ENCODE measurements at regions not wholly inside any gene's neighbourhood (a gene's known extent, or its start where the extent isn't known, plus 50 kb on each side); places are given as distances from the start of the nearest gene placed in this dataset.
"Not testable (repeated sequence)": the region's sequence is repeated elsewhere in the genome, so short reads cannot be mapped to it uniquely, and the experiment has no call there.

DNA sequence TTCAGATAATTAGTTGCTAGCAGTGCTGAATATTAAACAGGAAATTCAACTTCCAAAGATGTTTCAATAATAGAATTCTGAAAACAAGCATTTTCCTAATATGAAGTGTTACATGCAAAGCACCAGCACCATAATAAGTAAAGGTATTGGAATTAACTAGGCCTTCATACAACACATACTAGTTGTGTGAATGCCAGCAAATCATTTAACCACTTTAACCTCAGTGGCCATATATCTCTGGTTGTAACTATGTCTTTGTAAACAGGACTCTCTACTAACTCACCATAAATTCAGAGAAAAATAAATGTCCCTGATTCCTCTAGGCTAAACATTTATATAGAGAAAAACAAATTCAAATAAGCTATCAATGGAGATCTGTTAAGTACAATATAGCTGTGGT lies 65.1 kb upstream of the NBPF26 start:
- DNase-seq (ENCODE audit: low read depth in 3 of 3, low spot score in 1 of 3): not testable (repeated sequence)

DNA sequence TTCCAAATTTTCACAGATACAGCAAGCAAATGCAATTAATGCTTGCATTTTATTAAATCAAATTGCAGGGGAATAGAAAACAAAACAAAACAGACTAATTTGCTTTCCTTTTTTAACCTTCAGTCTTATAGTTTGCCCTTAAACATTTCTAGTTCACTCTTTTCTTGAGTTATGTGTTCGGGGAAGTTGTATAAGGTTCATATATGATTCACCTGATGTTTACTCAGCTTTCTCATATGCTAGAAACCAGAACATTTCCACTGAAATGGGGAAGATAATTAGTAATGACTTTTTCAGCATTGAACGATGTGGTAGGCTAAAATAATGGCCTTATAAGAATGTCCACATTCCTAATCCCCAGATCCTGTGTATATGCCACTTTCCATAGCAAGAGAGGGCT lies 64.6 kb upstream of the NBPF26 start:
- not testable (repeated sequence) for DNase-seq (ENCODE audit: low read depth in 3 of 3, low spot score in 1 of 3)

DNA sequence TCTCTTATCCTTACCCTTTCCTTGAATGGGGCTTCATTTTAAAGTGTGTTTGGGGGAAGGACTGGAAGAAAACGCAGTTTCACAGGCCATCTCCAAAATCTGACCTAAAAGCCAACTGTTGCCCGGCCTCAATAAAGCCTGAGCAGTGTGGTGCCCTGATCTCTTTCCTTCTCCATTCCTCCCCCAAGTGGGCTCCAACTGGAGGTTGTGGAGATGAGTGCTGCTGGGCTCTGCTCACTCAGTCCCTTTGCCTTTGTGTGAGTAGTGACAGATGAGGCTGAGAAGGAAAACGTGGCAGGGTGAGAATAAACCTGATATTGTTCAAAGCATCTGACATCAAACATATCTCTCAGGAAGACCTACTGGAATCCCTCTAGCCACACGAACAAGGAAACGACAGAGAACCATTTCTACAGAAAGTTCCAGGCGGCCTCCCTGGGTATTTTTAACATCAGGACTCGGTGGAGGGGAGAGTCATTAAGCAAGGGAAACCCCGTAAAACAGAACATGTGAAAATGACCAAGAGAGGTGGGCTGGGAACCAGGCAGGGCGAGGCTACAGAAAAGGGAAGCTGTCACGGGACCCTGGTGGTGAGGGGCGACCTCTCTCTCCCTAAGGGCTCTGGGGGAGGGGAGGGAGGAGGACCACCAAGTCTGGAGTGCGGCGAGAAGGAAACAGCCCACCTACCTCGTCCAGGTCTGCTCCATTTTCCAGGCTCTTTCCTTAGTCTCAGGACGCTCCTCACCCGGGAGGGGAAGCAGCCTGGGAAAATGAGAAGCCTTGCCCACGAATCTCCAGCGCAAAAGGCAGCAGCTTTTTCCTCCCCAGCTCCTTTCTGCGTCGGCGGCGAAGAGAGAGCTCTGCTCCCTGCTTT lies 59.1 kb upstream of the NBPF26 start:
- not testable (repeated sequence) for DNase-seq (ENCODE audit: low read depth in 3 of 3, low spot score in 1 of 3)

DNA sequence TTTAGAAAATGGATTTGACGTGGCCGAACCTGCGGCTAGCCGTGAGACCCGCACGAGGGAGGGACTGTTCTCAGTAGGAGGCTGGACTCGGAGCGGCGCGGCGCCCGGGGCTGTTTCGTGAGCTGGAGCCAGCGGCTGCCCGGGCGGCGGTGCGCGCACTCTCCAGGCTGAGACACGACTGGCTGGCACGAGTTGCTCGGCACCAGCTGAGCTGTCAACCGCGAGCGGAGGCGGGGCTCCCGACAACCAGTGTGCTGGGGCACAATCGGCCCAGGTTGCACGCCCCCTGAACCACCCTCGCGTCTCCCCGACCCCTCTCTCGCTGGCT lies 58.5 kb upstream of the NBPF26 start:
- not testable (repeated sequence) for DNase-seq (ENCODE audit: low read depth in 3 of 3, low spot score in 1 of 3)

DNA sequence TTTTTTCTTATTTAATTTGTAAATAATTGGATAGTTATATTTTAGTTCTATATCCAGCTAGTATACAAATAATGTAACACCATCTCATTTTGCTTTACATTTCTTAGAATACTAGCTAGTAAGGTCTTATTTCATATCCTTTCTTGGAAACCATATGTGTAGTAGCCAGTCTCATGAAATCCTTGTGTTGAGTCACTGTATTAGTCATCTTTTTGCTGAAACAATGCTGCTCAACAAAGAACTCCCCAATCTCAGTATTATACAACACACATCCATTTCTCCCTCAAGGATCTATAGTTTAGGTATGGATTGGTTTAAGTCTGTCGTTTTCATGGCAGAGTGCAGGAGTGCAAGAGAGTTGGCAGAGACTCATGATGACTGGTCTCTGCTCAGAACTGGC lies 55.6 kb upstream of the NBPF26 start:
- not testable (repeated sequence) for DNase-seq (ENCODE audit: low read depth in 3 of 3, low spot score in 1 of 3)

All from stimulated activated CD4-positive, alpha-beta T cell treated with anti-CD3 and anti-CD28 coated beads, TNF-alpha, amount 100 ng/mL, for 1 hour (primary cell).